K562 (cell line): ENCODE measurements at regions not wholly inside any gene's neighbourhood (a gene's known extent, or its start where the extent isn't known, plus 50 kb on each side); places are given as distances from the start of the nearest gene placed in this dataset.

ENCODE experiments used
- BRD4 ChIP-seq: fragments of 200-600 bp; sonication (generic); IDR thresholded peaks from 2 replicates; pipeline ENCODE4 v1.6.1; 2017; ENCODE audit warnings: inconsistent platforms
- CTBP1 ChIP-seq: fragments of 450-650 bp; IDR thresholded peaks from 2 replicates; pipeline ENCODE4 v1.6.1; 2016; ENCODE audit warnings: borderline replicate concordance
- FOSL1 ChIP-seq: fragments of 200-800 bp; sonication (Bioruptor generic); conservative IDR thresholded peaks from 2 replicates; pipeline ENCODE4 v1.6.1; 2016; ENCODE audit warnings: missing genetic modification characterization, missing compliant biosample characterization
- NONO ChIP-seq, 2 experiments: fragments of 200-400 bp in 1 of 2; fragments of 450-650 bp in 1 of 2; formaldehyde crosslinking in 1 of 2; IDR thresholded peaks; 2 replicates each; pipeline ENCODE4 v1.6.1; 2017; ENCODE audit warnings: low read depth in 2 of 2, mild to moderate bottlenecking in 2 of 2, moderate library complexity in 2 of 2, low read length in 1 of 2
- POLR3G ChIP-seq: IDR thresholded peaks from 2 replicates; pipeline ENCODE4 v1.6.1; 2011; ENCODE audit not compliant: insufficient read length, insufficient replicate concordance; ENCODE audit errors: extremely low read depth
- PTRF ChIP-seq: fragments of 450-650 bp; IDR thresholded peaks from 2 replicates; pipeline ENCODE4 v1.6.1; 2016; ENCODE audit warnings: mild to moderate bottlenecking, missing genetic modification characterization, missing compliant biosample characterization
- RNF2 ChIP-seq: sonication (generic); IDR thresholded peaks from 2 replicates; pipeline ENCODE4 v1.6.1; 2016
- SMAD1 ChIP-seq: fragments of 150-350 bp; IDR thresholded peaks from 2 replicates; pipeline ENCODE4 v1.6.1; 2014; ENCODE audit warnings: low read length, low read depth; ENCODE audit not compliant: partially characterized antibody
- ZBTB17 ChIP-seq: fragments of 450-650 bp; formaldehyde crosslinking; IDR thresholded peaks from 2 replicates; pipeline ENCODE4 v1.4.0; 2020; ENCODE audit warnings: mild to moderate bottlenecking
- ZC3H8 ChIP-seq: fragments of 450-650 bp; IDR thresholded peaks from 2 replicates; pipeline ENCODE4 v1.6.1; 2017
- ZEB2 ChIP-seq: fragments of 450-650 bp; IDR thresholded peaks from 2 replicates; pipeline ENCODE4 v1.6.1; 2016
- ZNF444 ChIP-seq: fragments of 250-450 bp; sonication (Bioruptor Pico); IDR thresholded peaks from 2 replicates; pipeline ENCODE4 v1.4.0; 2020; ENCODE audit warnings: mild to moderate bottlenecking, moderate library complexity
- TF ChIP-seq, protein P1 (sequence below): fragments of 250-450 bp; sonication (Bioruptor Pico); IDR thresholded peaks from 2 replicates; pipeline ENCODE4 v1.8.0; 2022; ENCODE audit warnings: inconsistent platforms
- TF ChIP-seq, protein P2 (sequence below): fragments of 250-450 bp; sonication (Bioruptor Pico); IDR thresholded peaks from 2 replicates; pipeline ENCODE4 v1.5.0; 2020; ENCODE audit warnings: mild to moderate bottlenecking

DNA sequence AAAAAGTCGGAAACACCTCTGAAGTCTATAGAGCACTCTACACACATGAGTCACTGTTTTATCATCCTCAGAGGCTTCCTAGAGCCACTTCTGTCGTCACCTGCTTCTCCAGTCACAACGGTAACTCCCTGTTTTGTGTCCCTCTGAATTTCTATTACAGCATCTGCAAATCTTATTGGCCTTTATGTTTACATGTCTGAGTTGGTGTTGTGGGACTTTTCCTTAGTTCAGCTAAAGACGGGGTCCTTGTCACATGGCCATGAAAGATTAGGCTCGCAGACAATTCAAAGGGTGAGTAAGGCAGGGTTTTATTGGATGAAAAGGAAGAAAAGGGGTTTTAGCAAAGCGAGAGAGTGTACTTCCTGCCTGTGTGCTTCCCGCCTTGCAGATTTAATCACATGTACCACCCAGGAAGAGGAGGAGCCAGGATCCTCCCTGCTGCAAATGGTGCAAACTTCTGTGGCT lies 185.6 kb downstream of the LPIN1 start (continued):
- no peak for TF ChIP-seq ZBTB17 (CRISPR knock-in tag)
- no peak for TF ChIP-seq NONO (IDR thresholded peaks at IDR 0.05; ENCODE audit: low read depth in 2 of 2, low read length in 1 of 2)
- TF ChIP-seq, protein P1, sequence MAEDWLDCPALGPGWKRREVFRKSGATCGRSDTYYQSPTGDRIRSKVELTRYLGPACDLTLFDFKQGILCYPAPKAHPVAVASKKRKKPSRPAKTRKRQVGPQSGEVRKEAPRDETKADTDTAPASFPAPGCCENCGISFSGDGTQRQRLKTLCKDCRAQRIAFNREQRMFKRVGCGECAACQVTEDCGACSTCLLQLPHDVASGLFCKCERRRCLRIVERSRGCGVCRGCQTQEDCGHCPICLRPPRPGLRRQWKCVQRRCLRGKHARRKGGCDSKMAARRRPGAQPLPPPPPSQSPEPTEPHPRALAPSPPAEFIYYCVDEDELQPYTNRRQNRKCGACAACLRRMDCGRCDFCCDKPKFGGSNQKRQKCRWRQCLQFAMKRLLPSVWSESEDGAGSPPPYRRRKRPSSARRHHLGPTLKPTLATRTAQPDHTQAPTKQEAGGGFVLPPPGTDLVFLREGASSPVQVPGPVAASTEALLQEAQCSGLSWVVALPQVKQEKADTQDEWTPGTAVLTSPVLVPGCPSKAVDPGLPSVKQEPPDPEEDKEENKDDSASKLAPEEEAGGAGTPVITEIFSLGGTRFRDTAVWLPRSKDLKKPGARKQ (CRISPR knock-in tag) = no peak
- no peak for TF ChIP-seq SMAD1
- TF ChIP-seq CTBP1 = peak; percentile 55; the same call in 1 of the 2 replicates
- TF ChIP-seq ZEB2 = peak; percentile 67; the same call in 1 of the 2 replicates
- TF ChIP-seq RNF2 = peak; percentile 38; the same call in 1 of the 2 replicates
- no peak for TF ChIP-seq ZNF444 (CRISPR knock-in tag)
- no peak for TF ChIP-seq POLR3G
- TF ChIP-seq ZC3H8 = no peak
- no peak for TF ChIP-seq BRD4
- TF ChIP-seq, protein P2, sequence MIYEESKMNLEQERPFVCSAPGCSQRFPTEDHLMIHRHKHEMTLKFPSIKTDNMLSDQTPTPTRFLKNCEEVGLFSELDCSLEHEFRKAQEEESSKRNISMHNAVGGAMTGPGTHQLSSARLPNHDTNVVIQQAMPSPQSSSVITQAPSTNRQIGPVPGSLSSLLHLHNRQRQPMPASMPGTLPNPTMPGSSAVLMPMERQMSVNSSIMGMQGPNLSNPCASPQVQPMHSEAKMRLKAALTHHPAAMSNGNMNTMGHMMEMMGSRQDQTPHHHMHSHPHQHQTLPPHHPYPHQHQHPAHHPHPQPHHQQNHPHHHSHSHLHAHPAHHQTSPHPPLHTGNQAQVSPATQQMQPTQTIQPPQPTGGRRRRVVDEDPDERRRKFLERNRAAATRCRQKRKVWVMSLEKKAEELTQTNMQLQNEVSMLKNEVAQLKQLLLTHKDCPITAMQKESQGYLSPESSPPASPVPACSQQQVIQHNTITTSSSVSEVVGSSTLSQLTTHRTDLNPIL (CRISPR knock-in tag) = no peak
- peak; percentile 95 for TF ChIP-seq FOSL1 (tag)
- no peak for TF ChIP-seq PTRF (tag)
